Esophagus squamous epithelium (tissue), 5 donors: ENCODE measurements at regions not wholly inside any gene's neighbourhood (a gene's known extent, or its start where the extent isn't known, plus 50 kb on each side); places are given as distances from the start of the nearest gene placed in this dataset.

Source experiments
- DNase-seq: peaks from one replicate; lab custom pipeline; 2025; lab: John Stamatoyannopoulos, UW
- H3K27ac ChIP-seq, 4 donors: fragments of 200-600 bp; sonication (generic); one replicate each; pipeline ENCODE4 v1.5.1; 2016 to 2019; ENCODE audit warnings: mild to moderate bottlenecking in 1 of 4
- H3K27me3 ChIP-seq, 4 donors: fragments of 200-600 bp; sonication (generic); 1 replicate in 3 of 4; 2 replicates in 1 of 4; pipeline versions ENCODE4 v1.5.1 to v1.6.0; 2017 to 2021; ENCODE audit warnings: antibody characterized with exemption in 1 of 4
- H3K36me3 ChIP-seq, 3 donors: fragments of 200-600 bp; sonication (generic); one replicate each; pipeline ENCODE4 v1.5.1; 2016 to 2019
- H3K4me1 ChIP-seq, 3 donors: fragments of 200-600 bp; sonication (generic); one replicate each; pipeline ENCODE4 v1.5.1; 2017 to 2019
- H3K4me3 ChIP-seq, 4 donors: fragments of 200-600 bp; sonication (generic); 1 replicate in 3 of 4; 2 replicates in 1 of 4; pipeline ENCODE4 v1.5.1; 2016 to 2019; ENCODE audit warnings: mild to moderate bottlenecking in 2 of 4, moderate library complexity in 1 of 4
- H3K9me3 ChIP-seq, 3 donors: fragments of 200-600 bp; sonication (generic); one replicate each; pipeline ENCODE4 v1.5.1; 2016 to 2019
- POLR2A ChIP-seq, 4 donors: fragments of 450-650 bp; IDR thresholded peaks; one replicate each; pipeline ENCODE4 v1.6.1; 2017; ENCODE audit warnings: antibody characterized with exemption in 4 of 4, mild to moderate bottlenecking in 4 of 4, moderate library complexity in 3 of 4
- WGBS, 2 donors: methylation state at CpG; one replicate each; pipeline ENCODE4 v1.1.5; 2018; 5-methylcytosine and 5-hydroxymethylcytosine counted together
- intact Hi-C: fragments of 100-400 bp; cut with DNase I; formaldehyde crosslinking; loops from one replicate; pipeline ENCODE4 v1.15.0; 2022
- TF ChIP-seq, protein P1 (sequence below), 6 experiments: fragments of 450-650 bp in 4 of 6; fragments of 200-600 bp in 2 of 6; sonication (generic) in 2 of 6; IDR thresholded peaks; one replicate each; pipeline ENCODE4 v1.5.1; 2016 to 2019; ENCODE audit warnings: antibody characterized with exemption in 6 of 6, mild to moderate bottlenecking in 4 of 6, moderate library complexity in 4 of 6
- donor health status: DM: yes; HTN: yes; CAD: no.

DNA sequence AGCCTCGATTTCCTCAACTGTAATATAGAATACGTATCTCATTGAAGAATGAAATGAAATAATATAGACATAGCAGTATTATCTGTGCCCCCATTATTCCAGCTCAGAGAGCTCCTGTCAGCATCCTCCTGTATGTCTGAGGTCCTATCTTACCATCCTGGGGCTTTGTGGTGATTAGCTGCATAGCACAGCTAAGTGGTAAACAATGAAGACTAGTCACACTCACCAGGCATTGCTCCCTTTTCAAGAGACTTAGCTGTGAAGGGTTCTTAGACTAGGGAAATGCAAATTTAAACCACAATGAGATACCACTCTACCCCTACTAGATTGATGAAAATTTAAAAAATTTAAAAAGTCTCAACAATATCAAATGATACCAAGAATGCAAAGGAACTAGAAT, 172.9 kb downstream of the SLC39A8 start:
- Histone ChIP-seq H3K4me1 (peaks cover 0 to 12% (median 0%) of the 10 kb centered on the region in 3 donors), H3K4me3 (no peak overlapping the region), H3K9me3 (no peaks in the 10 kb centered on the region), H3K36me3 (no peaks in the 10 kb centered on the region), H3K27me3 (peaks cover 0 to 1% (median 0%) of the 10 kb centered on the region in 4 donors), H3K27ac (no peak overlapping the region)
- DNase-seq, result no peak
- 76 to 83% methylated on average over 2 of the region's 2 CpGs for WGBS, 2 donors
- intact Hi-C loops, result no loop called here
- TF ChIP-seq, protein P1, sequence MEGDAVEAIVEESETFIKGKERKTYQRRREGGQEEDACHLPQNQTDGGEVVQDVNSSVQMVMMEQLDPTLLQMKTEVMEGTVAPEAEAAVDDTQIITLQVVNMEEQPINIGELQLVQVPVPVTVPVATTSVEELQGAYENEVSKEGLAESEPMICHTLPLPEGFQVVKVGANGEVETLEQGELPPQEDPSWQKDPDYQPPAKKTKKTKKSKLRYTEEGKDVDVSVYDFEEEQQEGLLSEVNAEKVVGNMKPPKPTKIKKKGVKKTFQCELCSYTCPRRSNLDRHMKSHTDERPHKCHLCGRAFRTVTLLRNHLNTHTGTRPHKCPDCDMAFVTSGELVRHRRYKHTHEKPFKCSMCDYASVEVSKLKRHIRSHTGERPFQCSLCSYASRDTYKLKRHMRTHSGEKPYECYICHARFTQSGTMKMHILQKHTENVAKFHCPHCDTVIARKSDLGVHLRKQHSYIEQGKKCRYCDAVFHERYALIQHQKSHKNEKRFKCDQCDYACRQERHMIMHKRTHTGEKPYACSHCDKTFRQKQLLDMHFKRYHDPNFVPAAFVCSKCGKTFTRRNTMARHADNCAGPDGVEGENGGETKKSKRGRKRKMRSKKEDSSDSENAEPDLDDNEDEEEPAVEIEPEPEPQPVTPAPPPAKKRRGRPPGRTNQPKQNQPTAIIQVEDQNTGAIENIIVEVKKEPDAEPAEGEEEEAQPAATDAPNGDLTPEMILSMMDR (IDR thresholded peaks at IDR 0.05), result no peak
- TF ChIP-seq POLR2A (IDR thresholded peaks at IDR 0.05), result no peak

GRCh38 chr4:102170910-102171309, 174.4 kb downstream of the SLC39A8 start:
- no peaks in the 10 kb centered on the region for H3K9me3 ChIP-seq
- peaks cover 0 to 12% (median 0%) of the 10 kb centered on the region in 3 donors for H3K4me1 ChIP-seq
- DNase-seq, result no peak
- no peaks in the 10 kb centered on the region for H3K27me3 ChIP-seq
- H3K27ac ChIP-seq, result no peak overlapping the region
- TF ChIP-seq POLR2A (IDR thresholded peaks at IDR 0.05), result no peak
- TF ChIP-seq, protein P1 (IDR thresholded peaks at IDR 0.05), result no peak
- no peaks in the 10 kb centered on the region for H3K36me3 ChIP-seq
- intact Hi-C loops, result no loop called here
- no peak overlapping the region for H3K4me3 ChIP-seq

GRCh38 chr4:102169345-102169744, 175.9 kb downstream of the SLC39A8 start:
- TF ChIP-seq, protein P1 (IDR thresholded peaks at IDR 0.05), result no peak
- no peak for TF ChIP-seq POLR2A (IDR thresholded peaks at IDR 0.05)
- intact Hi-C loops, result no loop called here
- Histone ChIP-seq H3K4me3 (no peak overlapping the region), H3K27ac (no peak overlapping the region), H3K9me3 (no peaks in the 10 kb centered on the region), H3K4me1 (peaks cover 0 to 4% (median 0%) of the 10 kb centered on the region in 3 donors), H3K36me3 (no peaks in the 10 kb centered on the region), H3K27me3 (no peaks in the 10 kb centered on the region)
- 89% methylated on average over 1 to 2 of the region's 2 CpGs for WGBS, 2 donors
- DNase-seq, result no peak

DNA sequence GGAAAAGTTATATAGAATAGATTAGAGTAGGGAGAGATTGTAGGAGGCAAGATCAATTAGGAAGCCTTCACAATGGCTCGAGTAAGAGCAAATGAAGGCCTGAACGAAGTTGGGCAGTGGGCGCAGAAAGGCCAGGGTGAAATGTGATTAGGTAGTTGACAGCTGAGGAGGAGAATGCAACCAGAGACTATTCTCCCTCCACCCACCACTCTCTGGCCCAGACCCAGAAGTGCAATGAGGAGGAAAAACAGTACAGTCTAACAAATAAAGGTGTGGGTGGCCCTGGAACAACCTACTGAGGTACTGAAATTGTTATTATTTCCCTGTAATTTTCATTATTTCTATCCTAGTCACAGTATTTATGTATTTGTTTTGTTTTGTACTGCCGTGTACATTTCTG, 176.7 kb downstream of the SLC39A8 start:
- no peak for TF ChIP-seq POLR2A (IDR thresholded peaks at IDR 0.05)
- TF ChIP-seq, protein P1 (IDR thresholded peaks at IDR 0.05), result no peak
- no peak overlapping the region for H3K27ac ChIP-seq
- WGBS, 2 donors, result 85 to 96% methylated on average over 4 of the region's 4 CpGs
- no peaks in the 10 kb centered on the region for H3K4me1 ChIP-seq
- no peaks in the 10 kb centered on the region for H3K36me3 ChIP-seq
- no peaks in the 10 kb centered on the region for H3K9me3 ChIP-seq
- no peak for DNase-seq
- no peak overlapping the region for H3K4me3 ChIP-seq
- intact Hi-C loops, result no loop called here
- H3K27me3 ChIP-seq, result no peaks in the 10 kb centered on the region

- H3K36me3 ChIP-seq, result no peaks in the 10 kb centered on the region
- intact Hi-C loops, result no loop called here
- H3K9me3 ChIP-seq, result no peaks in the 10 kb centered on the region
- H3K27me3 ChIP-seq, result no peaks in the 10 kb centered on the region
- no peak overlapping the region for H3K4me3 ChIP-seq
- no peaks in the 10 kb centered on the region for H3K4me1 ChIP-seq
- TF ChIP-seq POLR2A (IDR thresholded peaks at IDR 0.05), result no peak
- TF ChIP-seq, protein P1 (IDR thresholded peaks at IDR 0.05), result no peak
- no peak overlapping the region for H3K27ac ChIP-seq
- 83 to 87% methylated on average over 6 to 8 of the region's 8 CpGs for WGBS, 2 donors
- no peak for DNase-seq
These were observed 179.7 kb downstream of the SLC39A8 start for GRCh38 chr4:102165584-102165983.
